B cell (primary cell): ENCODE measurements at regions not wholly inside any gene's neighbourhood (a gene's known extent, or its start where the extent isn't known, plus 50 kb on each side); places are given as distances from the start of the nearest gene placed in this dataset.

Source experiments
- EZH2 ChIP-seq: IDR thresholded peaks from 2 replicates; pipeline ENCODE4 v1.6.1; 2012; ENCODE audit warnings: borderline replicate concordance, low read depth, mild to moderate bottlenecking, moderate library complexity, low read length; ENCODE audit not compliant: insufficient read depth, poor library complexity, severe bottlenecking
- TF ChIP-seq, protein P1 (sequence below): fragments of 200-600 bp; IDR thresholded peaks from one replicate; pipeline ENCODE4 v1.8.0; 2022; ENCODE audit warnings: antibody characterized with exemption, mild to moderate bottlenecking

DNA sequence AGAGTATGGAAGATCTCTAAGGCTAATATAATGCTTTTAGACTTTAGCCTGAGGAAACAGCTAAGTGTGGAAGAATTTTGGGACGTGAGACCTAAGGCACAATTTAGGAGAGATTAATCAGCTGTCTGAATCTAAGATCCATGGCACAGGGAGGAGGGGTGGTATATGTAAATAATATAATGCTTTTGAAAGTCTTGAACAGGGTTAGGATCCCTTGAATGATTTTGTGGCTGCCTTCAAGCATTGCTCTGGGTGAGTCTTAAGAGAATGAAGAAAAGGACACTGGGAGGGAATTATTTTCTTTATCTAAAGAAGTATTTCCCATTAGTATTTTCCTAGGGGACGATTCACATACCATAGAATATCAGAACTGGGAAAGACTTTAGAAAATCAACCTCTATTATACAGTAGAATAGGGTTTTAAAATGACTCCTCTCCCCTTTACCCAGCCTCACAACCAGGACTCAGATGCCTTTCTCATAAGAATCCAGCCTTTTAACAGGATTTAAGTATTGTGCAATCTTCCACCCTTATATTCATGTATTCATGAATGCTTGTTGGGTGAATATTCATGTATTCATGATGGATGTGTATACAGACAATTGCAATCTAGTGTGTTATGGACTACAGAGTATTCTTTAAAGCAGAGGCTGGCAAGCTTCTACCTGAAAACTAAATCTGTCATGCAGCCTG lies 664.2 kb upstream of the CPEB2 start:
- TF ChIP-seq EZH2 = no peak
- TF ChIP-seq, protein P1, sequence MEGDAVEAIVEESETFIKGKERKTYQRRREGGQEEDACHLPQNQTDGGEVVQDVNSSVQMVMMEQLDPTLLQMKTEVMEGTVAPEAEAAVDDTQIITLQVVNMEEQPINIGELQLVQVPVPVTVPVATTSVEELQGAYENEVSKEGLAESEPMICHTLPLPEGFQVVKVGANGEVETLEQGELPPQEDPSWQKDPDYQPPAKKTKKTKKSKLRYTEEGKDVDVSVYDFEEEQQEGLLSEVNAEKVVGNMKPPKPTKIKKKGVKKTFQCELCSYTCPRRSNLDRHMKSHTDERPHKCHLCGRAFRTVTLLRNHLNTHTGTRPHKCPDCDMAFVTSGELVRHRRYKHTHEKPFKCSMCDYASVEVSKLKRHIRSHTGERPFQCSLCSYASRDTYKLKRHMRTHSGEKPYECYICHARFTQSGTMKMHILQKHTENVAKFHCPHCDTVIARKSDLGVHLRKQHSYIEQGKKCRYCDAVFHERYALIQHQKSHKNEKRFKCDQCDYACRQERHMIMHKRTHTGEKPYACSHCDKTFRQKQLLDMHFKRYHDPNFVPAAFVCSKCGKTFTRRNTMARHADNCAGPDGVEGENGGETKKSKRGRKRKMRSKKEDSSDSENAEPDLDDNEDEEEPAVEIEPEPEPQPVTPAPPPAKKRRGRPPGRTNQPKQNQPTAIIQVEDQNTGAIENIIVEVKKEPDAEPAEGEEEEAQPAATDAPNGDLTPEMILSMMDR = no peak
